CD4-positive, alpha-beta T cell treated with Interferon alpha-2 for 1 hour (primary cell): ENCODE measurements at regions not wholly inside any gene's neighbourhood (a gene's known extent, or its start where the extent isn't known, plus 50 kb on each side); places are given as distances from the start of the nearest gene placed in this dataset.

Experiments used
- DNase-seq, 2 donors: peaks; one replicate each; pipeline ENCODE4 v3.0.0-alpha.2; 2020 to 2022

DNA sequence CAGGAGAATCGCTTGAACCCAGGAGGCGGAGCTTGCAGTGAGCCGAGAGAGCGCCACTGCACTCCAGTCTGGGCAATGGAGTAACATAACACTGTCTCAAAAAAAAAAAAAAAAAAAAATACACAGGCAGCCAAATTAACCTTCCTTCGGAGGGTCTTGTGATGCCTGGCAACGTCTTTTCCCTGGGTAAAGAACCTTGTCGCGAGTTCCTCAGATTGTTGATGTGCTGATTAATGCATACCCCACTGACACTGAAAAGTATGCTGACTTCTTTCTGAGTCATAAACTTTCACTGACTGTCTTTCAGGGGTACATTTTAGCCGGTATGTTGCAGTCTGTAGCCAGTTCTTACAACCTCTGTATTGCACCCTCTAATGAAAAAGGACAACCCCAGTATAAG is 95.1 kb upstream of the SOD1 start:
- DNase-seq = no peak

DNA sequence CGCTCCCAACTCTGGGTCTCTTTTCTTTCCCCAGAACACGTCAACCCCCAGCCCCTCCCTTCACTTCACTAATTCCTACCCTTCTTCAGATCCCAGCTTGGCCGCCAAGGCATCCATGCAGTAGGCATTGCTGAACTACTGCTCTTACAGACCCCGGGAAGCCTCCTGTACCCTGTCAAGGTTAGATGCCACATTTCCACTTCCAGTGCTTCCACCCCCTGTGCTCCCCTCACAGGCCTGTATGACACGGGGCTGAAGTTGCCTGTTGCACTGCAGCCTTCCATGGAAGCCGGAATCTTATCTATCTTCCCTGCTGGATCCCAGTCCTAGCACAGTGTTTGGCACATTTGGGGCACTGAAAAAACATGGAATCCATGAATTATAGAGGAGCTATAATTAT is 99.0 kb upstream of the SOD1 start:
- DNase-seq = no peak

GRCh38 chr21:31559368-31560119 is 99.9 kb upstream of the SOD1 start:
- peak; percentile 88 to 92 for DNase-seq

DNA sequence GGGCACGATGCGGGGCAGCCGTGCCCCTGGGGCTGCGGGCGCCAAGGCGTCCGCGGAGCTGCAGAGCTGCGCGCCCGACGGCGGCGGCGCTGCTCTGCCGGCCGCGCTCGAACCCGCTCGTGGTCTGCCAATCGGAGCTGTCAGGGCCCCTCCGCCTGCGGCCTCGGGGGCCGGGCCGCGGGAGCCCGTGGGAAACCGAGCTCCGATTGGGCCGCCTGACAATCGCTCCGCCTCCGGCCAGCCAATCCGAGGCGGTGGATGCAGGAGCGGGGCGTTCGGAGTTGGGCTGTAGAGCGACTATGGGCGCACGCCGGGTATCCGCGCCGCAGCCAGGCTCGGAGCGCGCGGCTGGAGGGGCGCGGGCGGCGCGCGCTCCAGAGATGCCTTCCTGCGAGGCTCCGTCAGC is 100.5 kb upstream of the SOD1 start:
- peak; percentile 89 to 92 for DNase-seq

GRCh38 chr21:31558189-31558961 is 101.1 kb upstream of the SOD1 start:
- peak in 1 of 2 donors; percentile 40 for DNase-seq

DNA sequence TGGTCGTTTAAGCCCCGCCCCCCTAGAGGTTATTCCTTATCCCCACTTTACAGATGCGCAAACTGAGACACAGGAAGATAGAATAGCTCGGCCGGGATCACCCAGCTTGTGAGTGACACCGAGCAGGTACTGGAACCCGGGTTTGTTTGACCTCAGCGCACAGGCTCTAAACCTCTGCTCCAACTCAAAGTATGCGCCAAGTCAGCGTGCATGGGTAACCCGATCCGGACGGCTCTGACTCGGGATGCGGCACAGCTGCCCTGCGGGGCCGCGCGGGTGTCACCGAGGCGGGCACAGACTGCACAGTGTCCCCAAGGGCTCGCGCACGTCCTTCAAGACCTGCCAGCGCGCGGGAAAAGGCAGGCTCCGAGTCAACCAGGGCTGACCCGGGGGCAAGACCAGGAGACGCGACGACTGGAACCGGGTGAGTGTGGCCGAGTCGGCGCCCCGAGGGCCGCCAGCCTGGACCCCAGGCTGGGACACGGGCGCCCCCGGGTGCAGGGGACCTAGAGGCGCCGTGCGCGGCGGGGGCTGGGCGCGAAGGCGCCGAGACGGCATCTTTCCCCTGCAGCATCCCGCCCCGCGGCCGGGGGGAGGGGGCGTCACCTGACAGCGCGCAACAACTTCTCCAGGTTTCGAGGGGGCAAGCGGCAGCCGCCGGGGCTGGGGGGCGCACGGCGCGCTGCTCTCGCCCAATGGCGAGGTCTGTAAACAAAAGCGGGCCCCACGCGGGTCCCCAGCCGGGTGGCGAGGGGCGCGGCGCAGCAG is 101.9 kb upstream of the SOD1 start:
- DNase-seq = peak in 1 of 2 donors; percentile 5

- DNase-seq = no peak
These were observed 102.8 kb upstream of the SOD1 start for GRCh38 chr21:31556662-31557061.

- DNase-seq = no peak
These were observed 103.7 kb upstream of the SOD1 start for GRCh38 chr21:31555741-31556191.

- peak in 1 of 2 donors; percentile 10 for DNase-seq
These were observed 104.9 kb upstream of the SOD1 start for GRCh38 chr21:31554511-31555022.

GRCh38 chr21:31553926-31554325 is 105.6 kb upstream of the SOD1 start:
- DNase-seq = no peak

GRCh38 chr21:31553461-31553860 is 106.0 kb upstream of the SOD1 start:
- DNase-seq = no peak

DNA sequence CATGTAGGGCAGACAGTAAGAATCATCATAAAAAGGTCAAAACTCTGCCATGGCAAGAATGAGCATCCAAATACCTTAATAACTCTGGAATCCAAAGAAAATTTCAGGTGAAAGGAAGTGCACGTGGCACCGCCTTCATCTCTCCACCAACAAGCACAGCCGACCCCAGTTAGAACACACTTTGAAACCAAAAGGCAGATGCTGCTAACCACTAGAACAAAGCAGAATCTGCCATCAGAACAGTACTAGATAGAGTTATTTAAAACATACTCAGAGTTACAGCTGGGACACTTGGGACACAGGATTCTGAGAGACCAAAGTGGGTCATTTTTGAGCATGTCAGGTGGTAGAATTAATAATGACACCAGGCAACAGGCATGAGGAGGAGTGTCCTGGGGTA is 106.7 kb upstream of the SOD1 start:
- DNase-seq = no peak

GRCh38 chr21:31550070-31550469 is 109.4 kb upstream of the SOD1 start:
- no peak for DNase-seq

GRCh38 chr21:31548688-31549087 is 110.8 kb upstream of the SOD1 start:
- DNase-seq = no peak

- no peak for DNase-seq
These were observed 112.9 kb upstream of the SOD1 start for GRCh38 chr21:31546443-31547170.

DNA sequence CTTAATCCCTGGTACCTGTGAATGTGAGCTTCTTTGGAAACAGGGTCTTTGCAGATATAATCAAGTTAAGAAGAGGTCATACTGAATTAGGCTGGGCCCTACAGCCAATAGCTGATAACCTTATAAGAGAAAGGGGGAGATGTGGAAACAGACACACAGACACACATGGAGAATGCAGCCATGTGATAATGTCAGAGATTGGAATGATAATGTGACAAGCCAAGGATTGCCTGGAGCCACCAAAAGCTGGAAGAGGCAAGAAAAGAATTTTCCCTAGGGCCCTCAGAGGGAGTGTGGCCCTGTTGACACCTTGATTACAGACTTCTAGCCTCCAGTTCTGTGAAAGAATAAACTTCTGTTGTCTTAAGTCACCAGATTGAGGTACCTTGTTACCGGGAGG is 114.5 kb upstream of the SOD1 start:
- no peak for DNase-seq

DNA sequence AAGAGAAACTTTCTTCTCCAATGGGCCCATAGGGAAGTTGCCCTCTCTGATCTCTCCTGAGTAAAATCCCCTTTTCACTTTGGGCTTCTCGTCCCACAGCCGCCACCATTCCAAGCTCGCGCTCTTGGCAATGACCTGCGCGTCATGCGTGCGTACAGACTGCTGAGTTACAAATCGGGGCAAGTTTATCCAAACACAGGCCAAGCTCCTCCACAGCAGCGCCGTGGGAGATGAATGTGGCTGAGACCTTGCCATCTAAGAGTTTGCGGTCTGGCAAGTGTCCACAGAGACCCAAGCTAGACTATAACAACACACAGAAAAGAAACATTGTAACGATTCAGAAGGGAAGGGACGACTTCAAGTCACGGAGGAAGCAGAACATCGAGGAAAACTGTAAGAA is 116.3 kb upstream of the SOD1 start:
- no peak for DNase-seq

DNA sequence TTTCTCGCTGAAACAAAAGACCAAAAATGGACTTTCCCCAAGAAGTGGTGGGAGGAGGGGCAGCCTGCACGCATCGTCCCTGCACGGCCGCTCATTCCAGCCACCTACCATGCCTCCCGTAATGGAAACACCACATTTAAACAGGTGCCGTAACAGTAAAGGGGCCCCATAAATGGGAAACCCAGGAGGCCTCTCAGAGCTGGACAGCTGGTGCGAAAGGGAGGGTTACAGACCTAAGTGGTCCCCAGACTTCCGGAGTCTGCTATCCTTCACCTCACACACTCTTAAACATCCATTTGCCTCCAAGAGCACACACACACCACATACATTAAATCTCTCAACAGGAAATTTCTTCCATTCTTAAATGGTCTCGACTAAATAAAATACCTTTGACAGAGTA is 120.7 kb upstream of the SOD1 start:
- no peak for DNase-seq

GRCh38 chr21:31537872-31538576 is 121.5 kb upstream of the SOD1 start:
- no peak for DNase-seq

- no peak for DNase-seq
These were observed 123.4 kb upstream of the SOD1 start for GRCh38 chr21:31536138-31536537.

DNA sequence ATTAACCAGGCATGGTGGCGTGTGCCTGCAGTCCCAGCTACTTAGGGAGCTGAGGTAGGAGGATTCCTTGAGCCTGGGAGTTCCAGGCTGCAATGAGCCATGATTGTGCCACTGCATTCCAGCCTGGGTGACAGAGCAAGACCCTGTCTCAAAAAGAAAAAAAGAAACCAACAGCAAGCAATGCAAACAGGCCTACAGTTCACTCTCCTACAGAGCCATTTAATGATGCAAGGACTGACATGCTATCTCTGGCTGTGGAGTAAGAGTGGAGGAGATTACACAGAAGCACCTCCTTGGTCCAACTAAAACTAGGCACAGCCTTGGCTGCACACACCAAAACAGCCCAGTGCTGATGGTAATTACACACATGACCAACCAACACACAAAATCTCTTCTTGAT is 127.5 kb upstream of the SOD1 start:
- DNase-seq = no peak
